Esophagus muscularis mucosa (tissue), 4 donors: ENCODE measurements at regions not wholly inside any gene's neighbourhood (a gene's known extent, or its start where the extent isn't known, plus 50 kb on each side); places are given as distances from the start of the nearest gene placed in this dataset.

ENCODE experiments used
- EP300 ChIP-seq: sonication (generic); formaldehyde crosslinking; IDR thresholded peaks from one replicate; pipeline ENCODE4 v1.6.1; 2017; ENCODE audit warnings: antibody characterized with exemption
- POLR2A ChIP-seq: fragments of 450-650 bp; IDR thresholded peaks from one replicate; pipeline ENCODE4 v1.6.1; 2017; ENCODE audit warnings: antibody characterized with exemption, moderate library complexity, mild to moderate bottlenecking, low read depth
- POLR2AphosphoS5 ChIP-seq, 2 donors: sonication (generic); formaldehyde crosslinking; IDR thresholded peaks; one replicate each; pipeline ENCODE4 v1.6.1; 2017; ENCODE audit warnings: antibody characterized with exemption in 2 of 2
- TF ChIP-seq, protein P1 (sequence below), 3 experiments: fragments of 200-600 bp in 2 of 3; fragments of 450-650 bp in 1 of 3; sonication (generic) in 2 of 3; IDR thresholded peaks; one replicate each; pipeline ENCODE4 v1.5.1; 2017 to 2019; ENCODE audit warnings: antibody characterized with exemption in 3 of 3, mild to moderate bottlenecking in 2 of 3, moderate library complexity in 1 of 3

DNA sequence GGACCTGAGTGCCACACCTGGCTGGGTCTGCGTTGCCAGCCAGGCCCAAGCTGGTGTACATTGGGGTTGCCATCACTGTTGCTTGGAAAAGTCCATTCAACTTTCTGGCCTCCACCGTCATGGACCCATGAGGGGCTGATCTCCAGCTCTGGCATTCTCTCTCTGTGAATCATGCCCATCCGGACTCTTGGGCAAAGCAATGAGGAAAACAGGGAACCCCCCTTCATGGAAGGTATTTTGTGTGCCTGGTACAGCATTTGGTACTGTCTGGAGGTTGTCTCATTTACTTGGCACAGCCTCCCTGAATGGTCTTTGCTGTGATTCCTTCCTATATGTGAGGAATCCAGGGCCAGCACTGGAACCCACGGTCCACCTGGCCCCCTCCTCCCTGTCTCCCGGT, 99.4 kb downstream of the FOXD2 start:
- TF ChIP-seq, protein P1, sequence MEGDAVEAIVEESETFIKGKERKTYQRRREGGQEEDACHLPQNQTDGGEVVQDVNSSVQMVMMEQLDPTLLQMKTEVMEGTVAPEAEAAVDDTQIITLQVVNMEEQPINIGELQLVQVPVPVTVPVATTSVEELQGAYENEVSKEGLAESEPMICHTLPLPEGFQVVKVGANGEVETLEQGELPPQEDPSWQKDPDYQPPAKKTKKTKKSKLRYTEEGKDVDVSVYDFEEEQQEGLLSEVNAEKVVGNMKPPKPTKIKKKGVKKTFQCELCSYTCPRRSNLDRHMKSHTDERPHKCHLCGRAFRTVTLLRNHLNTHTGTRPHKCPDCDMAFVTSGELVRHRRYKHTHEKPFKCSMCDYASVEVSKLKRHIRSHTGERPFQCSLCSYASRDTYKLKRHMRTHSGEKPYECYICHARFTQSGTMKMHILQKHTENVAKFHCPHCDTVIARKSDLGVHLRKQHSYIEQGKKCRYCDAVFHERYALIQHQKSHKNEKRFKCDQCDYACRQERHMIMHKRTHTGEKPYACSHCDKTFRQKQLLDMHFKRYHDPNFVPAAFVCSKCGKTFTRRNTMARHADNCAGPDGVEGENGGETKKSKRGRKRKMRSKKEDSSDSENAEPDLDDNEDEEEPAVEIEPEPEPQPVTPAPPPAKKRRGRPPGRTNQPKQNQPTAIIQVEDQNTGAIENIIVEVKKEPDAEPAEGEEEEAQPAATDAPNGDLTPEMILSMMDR (IDR thresholded peaks at IDR 0.05) = no peak
- TF ChIP-seq POLR2A = no peak
- no peak for TF ChIP-seq POLR2AphosphoS5 (IDR thresholded peaks at IDR 0.05)
- no peak for TF ChIP-seq EP300
